CD14-positive monocyte (primary cell): ENCODE measurements at regions not wholly inside any gene's neighbourhood (a gene's known extent, or its start where the extent isn't known, plus 50 kb on each side); places are given as distances from the start of the nearest gene placed in this dataset.
"Not testable (repeated sequence)": the region's sequence is repeated elsewhere in the genome, so short reads cannot be mapped to it uniquely, and the experiment has no call there.

Experiments
- DNase-seq, 3 donors: peaks; one replicate each; pipeline ENCODE4 v3.0.0-alpha.2; 2011 to 2022
- H2AFZ ChIP-seq: 2 replicates; pipeline ENCODE4 v1.6.0; 2012; ENCODE audit warnings: mild to moderate bottlenecking, low read depth, low read length, inconsistent platforms; ENCODE audit not compliant: insufficient read depth, poor library complexity, severe bottlenecking
- H3K27ac ChIP-seq, 2 donors: 1 replicate in 1 of 2; 2 replicates in 1 of 2; pipeline ENCODE4 v1.5.1; 2012 to 2013; ENCODE audit warnings: low read length in 2 of 2, control low read depth in 1 of 2, inconsistent platforms in 1 of 2, low read depth in 1 of 2, mild to moderate bottlenecking in 1 of 2
- H3K27me3 ChIP-seq, 2 donors: one replicate each; pipeline versions ENCODE4 v1.6.0 to v1.6.1; 2011 to 2013; ENCODE audit warnings: low read length in 2 of 2; ENCODE audit not compliant: control insufficient read depth in 2 of 2, insufficient read depth in 2 of 2
- H3K36me3 ChIP-seq, 2 donors: replicated peaks in 1 of 2; 1 replicate in 1 of 2; 2 replicates in 1 of 2; pipeline versions ENCODE4 v1.5.1 to v1.6.1; 2012 to 2013; ENCODE audit warnings: low read length in 2 of 2, control low read depth in 1 of 2, inconsistent platforms in 1 of 2, mild to moderate bottlenecking in 1 of 2; ENCODE audit not compliant: insufficient read depth in 2 of 2, control insufficient read depth in 1 of 2
- H3K4me1 ChIP-seq, 2 donors: 1 replicate in 1 of 2; 2 replicates in 1 of 2; pipeline versions ENCODE4 v1.5.1 to v1.6.1; 2012 to 2013; ENCODE audit warnings: low read length in 2 of 2, control low read depth in 1 of 2, inconsistent platforms in 1 of 2, mild to moderate bottlenecking in 1 of 2, moderate library complexity in 1 of 2; ENCODE audit not compliant: insufficient read depth in 2 of 2, control insufficient read depth in 1 of 2
- H3K4me2 ChIP-seq: replicated peaks from 2 replicates; pipeline ENCODE3; 2012; ENCODE audit warnings: low read length, moderate library complexity, mild to moderate bottlenecking; ENCODE audit not compliant: poor library complexity, severe bottlenecking; ENCODE audit errors: extremely low read depth
- H3K4me3 ChIP-seq, 3 experiments: fragments of 200-600 bp in 1 of 3; sonication (generic) in 1 of 3; replicated peaks in 1 of 3; 1 replicate in 2 of 3; 2 replicates in 1 of 3; pipeline ENCODE4 v1.5.1; 2011 to 2013; ENCODE audit warnings: low read length in 3 of 3, mild to moderate bottlenecking in 3 of 3, control low read depth in 2 of 3, low read depth in 2 of 3, inconsistent platforms in 1 of 3, moderate library complexity in 1 of 3
- H3K79me2 ChIP-seq: 2 replicates; pipeline ENCODE4 v1.6.0; 2012; ENCODE audit warnings: mild to moderate bottlenecking, control low read depth, inconsistent platforms, low read length, moderate library complexity; ENCODE audit not compliant: insufficient read depth
- H3K9ac ChIP-seq: 2 replicates; pipeline ENCODE4 v1.6.0; 2017; ENCODE audit warnings: low read length, mild to moderate bottlenecking; ENCODE audit not compliant: insufficient read depth, poor library complexity, severe bottlenecking
- H3K9me3 ChIP-seq, 2 donors: replicated peaks in 1 of 2; 1 replicate in 1 of 2; 2 replicates in 1 of 2; pipeline versions ENCODE4 v1.5.1 to v1.6.1; 2012 to 2013; ENCODE audit warnings: low read length in 2 of 2, control low read depth in 1 of 2; ENCODE audit not compliant: control insufficient read depth in 1 of 2, insufficient read depth in 1 of 2
- H4K20me1 ChIP-seq: 2 replicates; pipeline ENCODE4 v1.6.0; 2012; ENCODE audit warnings: mild to moderate bottlenecking, low read length, control low read depth, moderate library complexity; ENCODE audit not compliant: insufficient read depth
- H3K27ac Mint-ChIP-seq, 7 donors: one replicate each; pipeline ENCODE4 v1.8.0; 2020; ENCODE audit warnings: mild to moderate bottlenecking in 7 of 7, mixed read lengths in 7 of 7, moderate library complexity in 6 of 7, inconsistent platforms in 2 of 7
- H3K27me3 Mint-ChIP-seq, 3 donors: one replicate each; pipeline ENCODE4 v1.8.0; 2021 to 2022; ENCODE audit warnings: low read depth in 3 of 3, mild to moderate bottlenecking in 3 of 3, mixed read lengths in 3 of 3, moderate library complexity in 3 of 3, inconsistent platforms in 1 of 3
- H3K36me3 Mint-ChIP-seq, 2 donors: one replicate each; pipeline ENCODE4 v1.8.0; 2020; ENCODE audit warnings: mixed read lengths in 2 of 2, inconsistent platforms in 1 of 2, mild to moderate bottlenecking in 1 of 2
- H3K4me1 Mint-ChIP-seq: one replicate; pipeline ENCODE4 v1.8.0; 2020; ENCODE audit warnings: mild to moderate bottlenecking, mixed read lengths
- H3K4me3 Mint-ChIP-seq, 2 donors: one replicate each; pipeline ENCODE4 v1.8.0; 2020; ENCODE audit warnings: mild to moderate bottlenecking in 2 of 2, mixed read lengths in 2 of 2, moderate library complexity in 1 of 2
- H3K9me3 Mint-ChIP-seq, 7 donors: one replicate each; pipeline ENCODE4 v1.8.0; 2020 to 2022; ENCODE audit warnings: mixed read lengths in 7 of 7, mild to moderate bottlenecking in 6 of 7, moderate library complexity in 6 of 7, inconsistent platforms in 2 of 7
- WGBS: methylation state at CpG from one replicate; pipeline ENCODE4 v1.1.5; 2013; ENCODE audit warnings: missing lambda C conversion rate; ENCODE audit not compliant: insufficient coverage; 5-methylcytosine and 5-hydroxymethylcytosine counted together
- intact Hi-C, 2 donors: fragments of 100-400 bp; cut with micrococcal nuclease; formaldehyde crosslinking; loops; one replicate each; pipeline versions ENCODE4 v1.15.0 to v1.15.1; 2023
- TF ChIP-seq, protein P1 (sequence below): fragments of 200-600 bp; IDR thresholded peaks from one replicate; pipeline ENCODE4 v1.8.0; 2022; ENCODE audit warnings: antibody characterized with exemption, mild to moderate bottlenecking

DNA sequence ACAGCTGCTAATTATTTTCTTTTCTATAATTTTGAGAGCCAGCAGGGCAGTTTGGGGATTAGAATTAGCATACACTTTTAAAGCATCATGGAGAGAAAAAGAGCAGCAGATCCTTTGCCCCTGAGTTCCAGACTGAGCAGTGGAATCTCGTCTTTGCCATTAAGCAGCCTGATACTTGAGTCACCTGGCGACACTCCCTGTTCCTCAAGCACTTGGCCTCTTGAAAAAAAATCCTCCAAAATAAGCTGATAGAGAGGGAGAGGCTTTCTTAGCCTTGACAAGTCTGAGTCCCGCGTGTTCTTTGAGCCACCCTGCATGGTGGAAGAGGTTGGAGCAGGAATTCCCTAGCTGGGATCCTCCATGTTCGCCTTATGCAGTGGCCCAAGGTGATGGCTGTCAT lies 398.3 kb downstream of the IRX2 start:
- Histone ChIP-seq H3K4me2 (no peak overlapping the region), H3K9ac (no peak overlapping the region), H3K27me3 (no peaks in the 10 kb centered on the region), H3K4me1 (no peaks in the 10 kb centered on the region), H3K27ac (no peak overlapping the region), H3K9me3 (peaks cover 5 to 27% of the 10 kb centered on the region in 2 donors), H2AFZ (no peak overlapping the region), H3K4me3 (no peak overlapping the region), H3K79me2 (no peaks in the 10 kb centered on the region), H3K36me3 (no peaks in the 10 kb centered on the region), H4K20me1 (no peaks in the 10 kb centered on the region)
- TF ChIP-seq, protein P1, sequence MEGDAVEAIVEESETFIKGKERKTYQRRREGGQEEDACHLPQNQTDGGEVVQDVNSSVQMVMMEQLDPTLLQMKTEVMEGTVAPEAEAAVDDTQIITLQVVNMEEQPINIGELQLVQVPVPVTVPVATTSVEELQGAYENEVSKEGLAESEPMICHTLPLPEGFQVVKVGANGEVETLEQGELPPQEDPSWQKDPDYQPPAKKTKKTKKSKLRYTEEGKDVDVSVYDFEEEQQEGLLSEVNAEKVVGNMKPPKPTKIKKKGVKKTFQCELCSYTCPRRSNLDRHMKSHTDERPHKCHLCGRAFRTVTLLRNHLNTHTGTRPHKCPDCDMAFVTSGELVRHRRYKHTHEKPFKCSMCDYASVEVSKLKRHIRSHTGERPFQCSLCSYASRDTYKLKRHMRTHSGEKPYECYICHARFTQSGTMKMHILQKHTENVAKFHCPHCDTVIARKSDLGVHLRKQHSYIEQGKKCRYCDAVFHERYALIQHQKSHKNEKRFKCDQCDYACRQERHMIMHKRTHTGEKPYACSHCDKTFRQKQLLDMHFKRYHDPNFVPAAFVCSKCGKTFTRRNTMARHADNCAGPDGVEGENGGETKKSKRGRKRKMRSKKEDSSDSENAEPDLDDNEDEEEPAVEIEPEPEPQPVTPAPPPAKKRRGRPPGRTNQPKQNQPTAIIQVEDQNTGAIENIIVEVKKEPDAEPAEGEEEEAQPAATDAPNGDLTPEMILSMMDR: no peak
- no peak overlapping the region for H3K27ac Mint-ChIP-seq
- H3K36me3 Mint-ChIP-seq: no peaks in the 10 kb centered on the region
- peaks cover 9 to 29% (median 15%) of the 10 kb centered on the region in 7 donors for H3K9me3 Mint-ChIP-seq
- intact Hi-C loops: no loop called here
- 56% methylated on average over 1 of the region's 5 CpGs for WGBS
- H3K4me3 Mint-ChIP-seq: no peak overlapping the region
- no peak for DNase-seq
- no peaks in the 10 kb centered on the region for H3K27me3 Mint-ChIP-seq
- no peaks in the 10 kb centered on the region for H3K4me1 Mint-ChIP-seq

DNA sequence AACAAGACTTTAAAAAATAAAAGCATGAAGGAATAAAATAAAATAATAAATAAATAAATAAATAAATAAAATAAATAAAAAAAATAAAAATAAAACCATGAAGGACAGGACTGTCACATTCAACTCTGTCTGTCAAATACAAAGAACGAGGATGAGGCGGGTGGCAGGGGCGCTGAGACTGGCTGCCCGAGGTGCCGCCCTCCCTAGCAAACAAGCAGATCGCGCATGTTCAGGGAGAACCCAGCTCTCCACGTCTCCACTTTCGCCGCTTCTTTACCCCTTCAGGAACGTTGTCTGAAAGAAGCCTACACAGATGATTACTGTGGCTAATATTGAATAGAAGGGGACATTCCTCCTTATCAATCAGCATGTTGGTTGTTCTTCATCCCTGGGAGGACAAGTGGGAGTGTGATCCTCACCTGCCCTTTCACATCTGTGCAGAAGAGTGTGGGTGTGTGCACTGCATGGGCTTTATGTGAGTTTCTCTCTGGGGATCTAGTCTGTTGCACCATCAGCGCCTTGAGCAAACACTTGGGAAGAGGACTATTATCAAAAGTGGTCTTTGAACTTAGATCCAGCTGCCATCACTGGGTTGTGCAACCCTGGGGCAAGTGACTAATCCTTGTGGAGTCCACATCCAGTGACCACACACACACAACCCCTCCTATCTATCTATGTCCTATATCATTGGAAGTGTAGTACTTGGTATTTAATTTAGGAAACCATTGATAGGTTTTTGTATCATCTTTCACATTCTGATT lies 399.2 kb downstream of the IRX2 start:
- no peak overlapping the region for H3K4me3 Mint-ChIP-seq
- Histone ChIP-seq H3K4me3 (no peak overlapping the region), H3K4me2 (no peak overlapping the region), H3K27me3 (no peaks in the 10 kb centered on the region), H3K79me2 (no peaks in the 10 kb centered on the region), H2AFZ (no peak overlapping the region), H3K36me3 (no peaks in the 10 kb centered on the region), H3K9ac (no peak overlapping the region), H3K27ac (no peak overlapping the region), H3K9me3 (peaks cover 5 to 29% of the 10 kb centered on the region in 2 donors), H4K20me1 (no peaks in the 10 kb centered on the region), H3K4me1 (no peaks in the 10 kb centered on the region)
- no peak for DNase-seq
- 100% methylated on average over 2 of the region's 12 CpGs for WGBS
- H3K9me3 Mint-ChIP-seq: peaks cover 10 to 34% (median 17%) of the 10 kb centered on the region in 7 donors
- TF ChIP-seq, protein P1: no peak
- no peaks in the 10 kb centered on the region for H3K4me1 Mint-ChIP-seq
- H3K27ac Mint-ChIP-seq: no peak overlapping the region
- no peaks in the 10 kb centered on the region for H3K27me3 Mint-ChIP-seq
- intact Hi-C loops: no loop called here
- no peaks in the 10 kb centered on the region for H3K36me3 Mint-ChIP-seq

DNA sequence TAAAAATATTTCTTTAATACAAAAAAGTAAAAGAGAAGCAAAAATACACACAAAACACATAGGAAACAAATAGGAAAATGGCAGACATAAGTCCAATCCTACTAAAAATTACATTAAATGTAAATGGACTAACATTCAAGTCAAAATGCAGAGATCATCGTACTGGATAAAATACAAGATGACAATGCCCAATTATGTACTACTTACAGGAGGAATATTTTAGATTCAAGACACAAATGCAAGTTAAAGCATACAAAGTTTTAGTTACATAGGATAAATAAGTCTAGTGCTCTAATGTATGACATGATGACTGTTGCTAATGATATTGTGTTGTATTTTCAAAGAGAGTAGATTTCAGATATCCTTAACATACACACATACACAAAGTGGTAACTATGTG lies 401.7 kb downstream of the IRX2 start:
- H3K4me1 Mint-ChIP-seq, H3K36me3 Mint-ChIP-seq, H3K36me3 ChIP-seq, intact Hi-C loops, H3K27ac Mint-ChIP-seq, H3K4me3 ChIP-seq, H3K27me3 Mint-ChIP-seq, H3K4me3 Mint-ChIP-seq, H3K27me3 ChIP-seq, DNase-seq, H3K4me1 ChIP-seq, H2AFZ ChIP-seq, H4K20me1 ChIP-seq, H3K79me2 ChIP-seq, H3K9ac ChIP-seq, H3K4me2 ChIP-seq, H3K27ac ChIP-seq: not testable (repeated sequence)
- H3K9me3 ChIP-seq: peaks cover 22 to 42% of the 10 kb centered on the region in 2 donors
- no CpG with 5 or more reads among the region's 1 CpG for WGBS
- peaks cover 11 to 41% (median 23%) of the 10 kb centered on the region in 7 donors for H3K9me3 Mint-ChIP-seq
